ENCODE measurements at regions not wholly inside any gene's neighbourhood (a gene's known extent, or its start where the extent isn't known, plus 50 kb on each side); places are given as distances from the start of the nearest gene placed in this dataset.
"Not testable (repeated sequence)": the region's sequence is repeated elsewhere in the genome, so short reads cannot be mapped to it uniquely, and the experiment has no call there.

DNA sequence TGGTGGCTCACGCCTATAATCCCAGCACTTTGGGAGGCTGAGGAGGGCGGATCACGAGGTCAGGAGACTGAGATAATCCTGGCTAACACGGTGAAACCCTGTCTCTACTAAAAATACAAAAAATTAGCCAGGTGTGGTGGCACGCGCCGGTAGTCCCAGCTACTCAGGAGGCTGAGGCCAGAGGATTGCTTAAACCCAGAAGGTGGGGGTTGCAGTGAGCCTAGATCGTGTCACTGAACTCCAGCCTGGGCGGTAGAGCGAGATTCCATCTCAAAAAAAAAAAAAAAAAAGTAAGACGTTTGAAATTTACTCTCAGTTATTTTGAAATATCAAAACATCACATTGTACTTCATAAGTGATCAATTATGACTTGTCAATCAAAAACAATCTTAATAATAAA, 176.9 kb upstream of the ZNF804A start:
- TF ChIP-seq, protein P1, sequence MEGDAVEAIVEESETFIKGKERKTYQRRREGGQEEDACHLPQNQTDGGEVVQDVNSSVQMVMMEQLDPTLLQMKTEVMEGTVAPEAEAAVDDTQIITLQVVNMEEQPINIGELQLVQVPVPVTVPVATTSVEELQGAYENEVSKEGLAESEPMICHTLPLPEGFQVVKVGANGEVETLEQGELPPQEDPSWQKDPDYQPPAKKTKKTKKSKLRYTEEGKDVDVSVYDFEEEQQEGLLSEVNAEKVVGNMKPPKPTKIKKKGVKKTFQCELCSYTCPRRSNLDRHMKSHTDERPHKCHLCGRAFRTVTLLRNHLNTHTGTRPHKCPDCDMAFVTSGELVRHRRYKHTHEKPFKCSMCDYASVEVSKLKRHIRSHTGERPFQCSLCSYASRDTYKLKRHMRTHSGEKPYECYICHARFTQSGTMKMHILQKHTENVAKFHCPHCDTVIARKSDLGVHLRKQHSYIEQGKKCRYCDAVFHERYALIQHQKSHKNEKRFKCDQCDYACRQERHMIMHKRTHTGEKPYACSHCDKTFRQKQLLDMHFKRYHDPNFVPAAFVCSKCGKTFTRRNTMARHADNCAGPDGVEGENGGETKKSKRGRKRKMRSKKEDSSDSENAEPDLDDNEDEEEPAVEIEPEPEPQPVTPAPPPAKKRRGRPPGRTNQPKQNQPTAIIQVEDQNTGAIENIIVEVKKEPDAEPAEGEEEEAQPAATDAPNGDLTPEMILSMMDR (IDR thresholded peaks at IDR 0.05), result not testable (repeated sequence)
- not testable (repeated sequence) for TF ChIP-seq POLR2A, POLR2AphosphoS5 (IDR thresholded peaks at IDR 0.05)
